HG02981 (cell line): ENCODE measurements at regions not wholly inside any gene's neighbourhood (a gene's known extent, or its start where the extent isn't known, plus 50 kb on each side); places are given as distances from the start of the nearest gene placed in this dataset.
"Not testable (repeated sequence)": the region's sequence is repeated elsewhere in the genome, so short reads cannot be mapped to it uniquely, and the experiment has no call there.

Source experiments
- ATAC-seq: cut with Tn5 transposase; IDR thresholded peaks from one replicate; pipeline ENCODE4 v1.9.1; 2021; ENCODE audit warnings: mild to moderate bottlenecking, moderate library complexity; ENCODE audit not compliant: unreplicated experiment

DNA sequence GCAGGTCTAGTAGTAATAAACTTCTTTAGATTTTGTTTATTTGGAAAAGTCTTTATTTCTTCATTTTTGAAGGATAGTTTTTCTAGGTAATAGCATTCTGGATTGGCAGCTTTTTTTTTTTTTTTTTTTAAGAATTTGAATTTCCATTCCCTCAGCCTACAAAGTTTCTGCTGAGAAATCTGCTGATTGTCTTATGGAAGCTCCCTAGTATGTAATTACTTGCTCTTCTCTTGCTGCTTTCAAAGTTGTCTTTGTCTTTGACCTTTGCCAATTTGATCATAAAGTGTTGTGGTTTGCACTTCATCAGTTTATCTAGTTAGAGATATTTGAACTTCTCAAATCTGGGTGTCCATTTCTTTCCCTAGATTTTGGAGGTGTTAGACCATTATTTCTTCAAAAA is 82.2 kb upstream of the GMDS start:
- ATAC-seq = no peak

DNA sequence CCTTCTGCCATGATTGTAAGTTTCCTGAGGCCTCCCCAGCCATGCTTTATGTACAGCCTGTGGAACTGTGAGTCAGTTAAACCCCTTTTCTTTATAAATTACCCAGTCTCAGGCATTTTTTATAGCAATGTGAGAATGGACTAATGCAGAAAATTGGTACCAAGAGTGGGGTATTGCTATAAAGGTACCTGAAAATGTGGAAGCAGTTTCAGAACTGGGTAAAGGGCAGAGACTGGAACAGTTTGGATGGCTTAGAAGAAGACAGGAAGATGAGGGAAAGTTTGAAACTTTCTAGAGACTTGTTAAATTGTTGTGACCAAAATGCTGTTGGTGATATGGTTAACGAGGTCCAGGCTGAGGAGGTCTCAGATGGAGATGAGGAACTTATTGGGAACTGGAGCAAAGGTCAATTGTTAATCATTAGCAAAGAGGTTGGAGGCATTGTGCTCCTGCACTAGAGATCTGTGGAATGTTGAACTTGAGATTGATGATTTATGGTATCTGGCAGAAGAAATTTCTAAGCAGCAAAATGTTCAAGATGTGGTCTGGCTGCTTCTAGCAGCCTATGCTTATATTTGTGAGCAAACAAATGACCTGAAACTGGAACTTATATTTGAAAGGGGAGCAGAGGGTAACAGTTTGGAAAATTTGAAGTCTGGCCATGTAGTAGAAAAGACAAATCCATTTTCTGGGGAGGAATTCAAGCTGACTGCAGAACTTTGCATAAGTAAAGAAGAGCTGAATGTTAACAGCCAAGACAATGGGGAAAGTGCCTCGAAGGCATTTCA is 79.0 kb upstream of the GMDS start:
- ATAC-seq = no peak

GRCh38 chr6:2317498-2317897 is 72.1 kb upstream of the GMDS start:
- ATAC-seq = not testable (repeated sequence)

DNA sequence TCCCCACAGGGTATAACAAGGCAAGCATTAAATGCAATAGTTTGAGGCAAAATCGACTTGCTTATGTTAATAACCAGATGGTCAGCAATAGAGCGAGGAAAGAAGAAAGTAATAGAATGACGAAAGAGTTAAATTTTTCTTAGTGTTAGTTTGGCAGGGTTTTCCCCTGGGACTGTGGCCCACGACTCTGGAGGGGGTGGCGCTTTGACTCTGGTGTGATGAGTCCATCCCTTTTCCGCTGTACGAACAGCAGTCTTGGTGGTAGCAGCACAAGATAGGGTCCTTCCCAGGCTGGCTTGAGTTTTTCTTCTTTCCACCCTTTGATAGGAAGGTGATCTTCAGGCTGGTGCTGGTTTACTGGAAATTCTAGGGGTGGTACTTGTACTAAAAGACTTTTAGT is 69.2 kb upstream of the GMDS start:
- ATAC-seq = no peak

DNA sequence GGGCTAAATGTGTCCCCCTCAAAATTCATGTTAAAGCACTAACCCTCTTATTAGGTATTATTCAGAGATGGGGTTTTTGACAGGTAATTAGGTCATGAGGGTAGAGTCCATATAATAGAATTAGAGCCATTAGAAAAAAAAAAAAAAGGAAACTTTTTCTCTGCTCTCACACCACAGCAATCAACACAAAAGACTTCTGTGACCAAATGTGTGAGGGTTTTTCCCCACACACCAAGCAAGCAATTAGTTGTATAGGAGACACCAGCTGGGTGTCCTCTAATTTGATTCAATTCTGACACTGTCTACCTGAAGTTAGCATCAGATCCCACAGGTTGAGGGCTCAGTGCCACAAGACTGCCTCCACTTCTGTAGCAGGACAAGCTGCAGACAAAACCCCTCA is 64.6 kb upstream of the GMDS start:
- no peak for ATAC-seq

DNA sequence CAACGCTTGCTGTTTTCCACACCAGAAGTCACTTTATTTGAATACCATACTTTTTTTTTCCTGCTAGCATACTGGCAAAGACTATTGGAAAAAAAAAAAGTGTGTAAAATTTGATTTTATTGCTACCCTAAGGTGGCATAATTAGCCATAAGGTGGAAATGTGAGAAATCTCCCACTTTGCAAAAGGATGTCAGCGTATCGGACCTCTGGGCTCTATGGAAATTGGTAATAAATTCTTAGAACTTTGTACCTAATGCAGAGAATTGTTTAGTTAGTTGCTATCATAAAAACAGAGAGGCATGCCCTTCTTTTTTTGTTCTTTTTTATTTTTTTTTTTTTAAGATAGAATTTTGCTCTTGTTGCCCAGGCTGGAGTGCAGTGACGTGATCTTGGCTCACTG is 63.7 kb upstream of the GMDS start:
- ATAC-seq = no peak

- no peak for ATAC-seq
These were observed 62.4 kb upstream of the GMDS start for GRCh38 chr6:2307799-2308198.

- no peak for ATAC-seq
These were observed 60.5 kb upstream of the GMDS start for GRCh38 chr6:2305951-2306350.

DNA sequence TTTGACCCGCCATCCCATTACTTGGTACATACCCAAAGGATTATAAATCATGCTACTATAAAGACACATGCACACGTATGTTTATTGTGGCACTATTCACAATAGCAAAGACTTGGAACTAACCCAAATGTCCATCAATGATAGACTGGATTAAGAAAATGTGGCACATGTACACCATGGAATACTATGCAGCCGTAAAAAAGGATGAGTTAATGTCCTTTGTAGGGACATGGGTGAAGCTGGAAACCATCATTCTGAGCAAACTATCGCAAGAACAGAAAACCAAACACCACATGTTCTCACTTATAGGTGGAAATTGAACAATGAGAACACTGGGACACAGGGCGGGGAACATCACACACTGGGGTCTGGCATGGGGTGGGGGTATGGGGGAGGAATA is 57.1 kb upstream of the GMDS start:
- ATAC-seq = not testable (repeated sequence)

DNA sequence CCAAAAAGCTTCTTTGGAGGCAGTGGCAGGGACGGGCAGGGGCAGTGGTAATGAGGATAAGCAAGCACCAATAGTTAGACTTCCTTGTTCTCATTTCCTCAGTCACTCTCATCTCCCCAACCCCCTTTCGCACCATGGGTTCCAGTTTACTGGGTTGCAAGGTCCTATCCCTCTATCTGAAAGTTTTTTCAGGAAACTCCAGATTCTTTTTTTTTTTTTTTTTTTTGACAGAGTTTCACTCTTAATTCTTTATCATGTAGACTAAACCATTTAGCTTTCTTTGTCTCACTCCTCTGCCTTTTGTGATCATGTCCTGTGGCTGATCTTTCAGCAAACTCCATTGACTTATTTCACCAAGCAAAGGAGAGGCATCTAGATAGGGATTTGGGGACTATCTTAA is 51.4 kb upstream of the GMDS start:
- no peak for ATAC-seq
